ENCODE measurements at regions not wholly inside any gene's neighbourhood (a gene's known extent, or its start where the extent isn't known, plus 50 kb on each side); places are given as distances from the start of the nearest gene placed in this dataset.

GRCh38 chr20:52654567-52654966 lies 317.6 kb upstream of the TSHZ2 start:
- TF ChIP-seq, protein P1, sequence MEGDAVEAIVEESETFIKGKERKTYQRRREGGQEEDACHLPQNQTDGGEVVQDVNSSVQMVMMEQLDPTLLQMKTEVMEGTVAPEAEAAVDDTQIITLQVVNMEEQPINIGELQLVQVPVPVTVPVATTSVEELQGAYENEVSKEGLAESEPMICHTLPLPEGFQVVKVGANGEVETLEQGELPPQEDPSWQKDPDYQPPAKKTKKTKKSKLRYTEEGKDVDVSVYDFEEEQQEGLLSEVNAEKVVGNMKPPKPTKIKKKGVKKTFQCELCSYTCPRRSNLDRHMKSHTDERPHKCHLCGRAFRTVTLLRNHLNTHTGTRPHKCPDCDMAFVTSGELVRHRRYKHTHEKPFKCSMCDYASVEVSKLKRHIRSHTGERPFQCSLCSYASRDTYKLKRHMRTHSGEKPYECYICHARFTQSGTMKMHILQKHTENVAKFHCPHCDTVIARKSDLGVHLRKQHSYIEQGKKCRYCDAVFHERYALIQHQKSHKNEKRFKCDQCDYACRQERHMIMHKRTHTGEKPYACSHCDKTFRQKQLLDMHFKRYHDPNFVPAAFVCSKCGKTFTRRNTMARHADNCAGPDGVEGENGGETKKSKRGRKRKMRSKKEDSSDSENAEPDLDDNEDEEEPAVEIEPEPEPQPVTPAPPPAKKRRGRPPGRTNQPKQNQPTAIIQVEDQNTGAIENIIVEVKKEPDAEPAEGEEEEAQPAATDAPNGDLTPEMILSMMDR (IDR thresholded peaks at IDR 0.05), result no peak
- TF ChIP-seq POLR2AphosphoS5 (IDR thresholded peaks at IDR 0.05), result no peak
- TF ChIP-seq EP300 (IDR thresholded peaks at IDR 0.05), result no peak

Data from esophagus muscularis mucosa (tissue), 4 donors.